Inferior parietal cortex (tissue), 1 donor: ENCODE measurements at regions not wholly inside any gene's neighbourhood (a gene's known extent, or its start where the extent isn't known, plus 50 kb on each side); places are given as distances from the start of the nearest gene placed in this dataset.
"Not testable (repeated sequence)": the region's sequence is repeated elsewhere in the genome, so short reads cannot be mapped to it uniquely, and the experiment has no call there.

ENCODE experiments used
- DNase-seq: peaks from one replicate; pipeline ENCODE4 v3.0.0-alpha.2; 2016; ENCODE audit errors: extremely low spot score

DNA sequence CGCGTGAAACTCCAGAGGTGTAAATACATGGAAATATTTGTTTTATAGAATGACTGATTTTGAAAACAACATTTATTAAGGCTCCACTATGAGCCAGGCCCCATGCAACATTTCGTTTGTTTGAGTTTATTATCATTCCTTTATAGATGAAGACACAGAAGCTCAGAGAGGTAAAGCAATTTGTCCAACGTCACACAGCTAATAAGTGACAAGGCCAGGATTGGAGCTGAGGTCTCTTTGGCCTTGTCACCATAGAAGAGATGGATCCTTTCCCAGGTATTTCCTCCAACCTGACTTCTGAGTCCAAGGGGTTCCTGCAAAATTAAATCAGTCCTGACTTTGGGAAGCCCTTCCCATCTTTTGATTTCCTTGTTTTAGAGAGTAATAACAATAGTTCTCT is 98.0 kb downstream of the SYF2 start:
- DNase-seq = no peak

DNA sequence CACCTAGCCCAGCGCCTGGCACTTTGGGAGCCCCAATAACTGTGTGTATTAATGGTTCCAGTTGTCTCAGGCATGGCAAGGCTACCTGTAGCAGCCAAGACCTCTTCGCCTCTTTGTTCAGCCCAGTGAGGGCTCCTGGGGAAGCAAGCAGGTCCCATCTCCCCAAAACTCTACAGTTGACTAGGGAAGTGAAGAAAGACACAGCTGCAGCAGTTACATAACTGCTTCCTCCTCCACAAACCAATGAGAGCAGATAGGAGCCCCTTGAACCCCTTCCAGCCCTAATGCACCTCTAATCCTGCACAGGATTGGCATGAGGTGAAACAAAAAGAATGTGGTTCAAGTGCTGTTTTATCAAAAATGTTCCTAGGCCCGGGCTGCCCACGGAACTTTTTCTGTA is 100.5 kb downstream of the SYF2 start:
- DNase-seq = no peak

DNA sequence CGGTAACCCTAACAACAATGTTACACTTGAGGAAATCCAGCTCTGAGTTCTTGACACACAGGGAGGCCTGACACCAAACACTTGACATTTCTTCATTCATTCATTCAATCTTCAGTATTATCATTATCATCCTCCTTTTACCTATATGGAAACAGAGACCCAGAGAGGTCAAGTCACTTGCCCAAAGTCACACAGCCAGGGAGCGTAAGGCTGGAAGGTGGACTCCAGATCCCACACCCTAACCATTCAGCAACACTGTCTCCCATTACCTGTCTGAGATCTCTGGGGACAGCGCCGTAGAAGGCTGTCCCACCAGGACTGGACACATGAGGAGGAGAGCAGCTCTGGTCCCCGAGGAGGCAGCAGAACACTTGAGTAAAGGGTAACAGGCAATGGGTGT is 101.4 kb downstream of the SYF2 start:
- no peak for DNase-seq

DNA sequence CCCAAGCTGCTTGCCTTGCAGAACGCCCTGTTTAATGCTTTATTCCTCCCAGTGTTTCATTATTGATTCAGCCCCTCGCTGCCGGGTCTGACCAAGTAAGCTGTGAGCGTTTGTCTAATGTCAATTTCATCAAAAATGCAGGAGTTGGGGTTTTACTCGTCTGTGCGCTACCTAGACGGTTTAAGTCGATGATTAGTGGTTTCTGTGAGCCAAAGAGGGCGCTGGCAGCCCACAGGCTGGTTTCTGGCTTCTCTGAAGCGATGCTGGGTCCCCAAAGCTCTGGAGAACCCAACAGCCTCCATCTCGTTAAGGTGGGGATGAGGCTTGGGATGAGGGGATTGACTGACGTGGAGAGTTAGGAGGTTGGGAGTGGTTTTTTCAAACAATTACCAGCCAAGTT is 102.9 kb downstream of the SYF2 start:
- DNase-seq = no peak

DNA sequence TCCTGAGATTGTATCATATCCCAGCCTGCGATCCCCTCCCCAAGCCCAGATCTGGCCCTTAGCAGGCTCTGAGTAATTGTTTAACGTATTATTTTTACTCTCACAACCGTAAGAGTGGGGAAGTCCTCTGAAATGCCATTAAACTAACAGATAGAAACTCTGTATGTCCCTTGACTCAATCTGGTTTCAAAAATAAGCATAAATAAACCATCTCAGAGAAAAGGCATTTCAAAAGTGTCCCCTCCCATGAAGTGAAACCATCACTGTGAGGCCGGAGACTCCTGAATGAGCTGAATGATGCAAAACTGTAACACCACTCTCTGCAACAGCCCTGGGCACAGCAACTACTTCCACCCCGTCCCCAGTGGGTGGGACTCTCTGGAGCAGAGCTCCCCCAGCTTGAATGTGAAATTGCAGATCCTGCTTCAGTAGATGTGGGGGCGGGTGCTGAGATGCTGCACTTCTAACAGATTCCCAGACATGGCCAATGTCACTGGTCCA is 104.1 kb downstream of the SYF2 start:
- no peak for DNase-seq

DNA sequence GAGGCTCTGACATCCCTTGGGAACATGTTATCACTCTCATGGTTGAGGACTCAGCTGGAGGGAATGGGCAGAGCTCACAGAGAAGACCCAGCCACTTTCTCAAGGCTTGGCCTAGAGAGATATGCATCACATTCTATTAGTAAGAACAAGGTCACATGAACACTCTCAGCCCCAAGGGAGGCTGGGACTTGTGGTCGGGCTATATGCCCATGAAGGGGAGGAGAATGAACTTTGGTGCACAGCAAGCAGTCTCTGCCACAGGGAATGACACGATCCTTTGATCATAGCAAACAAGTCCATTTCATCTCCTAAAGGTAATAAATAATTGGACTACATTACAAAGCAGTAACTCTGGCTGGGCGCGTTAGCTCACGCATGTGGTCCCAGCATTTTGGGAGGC is 105.7 kb downstream of the SYF2 start:
- DNase-seq = no peak

DNA sequence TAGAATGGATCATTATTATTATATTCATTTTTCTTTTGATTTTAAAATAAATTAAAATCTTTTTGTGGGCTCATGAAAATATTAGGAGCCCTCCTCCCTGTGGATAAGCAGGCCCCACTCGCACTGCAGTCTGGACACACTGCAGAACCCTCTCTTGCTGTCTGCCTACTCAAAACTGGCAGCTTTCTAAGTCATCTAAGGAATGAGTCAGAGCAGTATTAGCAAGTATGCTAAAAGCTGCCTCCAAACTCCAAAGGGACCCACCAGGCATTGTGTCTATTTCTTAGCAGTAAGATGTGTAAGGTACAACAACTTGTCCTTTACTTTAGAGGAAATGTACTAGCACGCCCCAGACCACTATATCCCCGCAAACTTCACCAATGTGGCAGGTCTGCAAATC is 108.8 kb downstream of the SYF2 start:
- DNase-seq = no peak

DNA sequence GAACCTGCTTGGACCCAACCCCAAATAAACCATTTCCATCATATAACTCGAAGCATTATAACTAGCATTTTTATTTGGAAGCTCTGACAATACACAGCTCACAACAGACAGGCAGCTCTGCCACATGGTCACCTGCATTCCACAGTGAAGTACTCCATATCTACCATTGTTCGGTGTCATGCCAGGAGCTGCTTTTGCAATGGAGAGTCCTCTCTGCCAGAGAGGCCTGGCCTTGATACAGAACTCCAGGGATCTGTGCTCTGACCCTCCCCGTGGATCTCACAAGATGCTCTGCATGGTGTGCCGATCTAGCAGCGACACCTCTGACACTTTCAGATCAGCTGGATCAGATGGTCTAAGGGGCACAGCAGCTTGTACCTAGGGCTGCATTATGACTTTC is 109.6 kb downstream of the SYF2 start:
- DNase-seq = no peak

DNA sequence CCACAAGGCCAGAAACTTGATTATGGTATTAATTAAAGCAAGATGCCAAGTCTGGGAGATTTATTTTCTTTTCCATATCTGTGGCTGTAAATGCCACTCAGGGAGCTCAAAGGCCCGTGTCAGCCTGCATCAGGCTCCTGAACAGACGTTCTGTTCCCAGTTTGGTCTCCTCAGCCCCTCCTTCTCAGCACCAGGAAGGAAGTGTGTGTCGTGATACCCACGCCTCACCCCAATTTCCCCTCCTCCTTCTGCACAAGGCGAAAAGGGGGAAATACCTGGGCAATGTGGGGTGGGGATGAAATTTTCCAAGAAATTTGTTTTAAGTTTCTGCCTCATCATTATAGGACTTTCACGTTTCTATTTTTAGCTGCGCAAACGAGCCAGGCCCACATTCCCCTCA is 112.0 kb downstream of the SYF2 start:
- DNase-seq = no peak

DNA sequence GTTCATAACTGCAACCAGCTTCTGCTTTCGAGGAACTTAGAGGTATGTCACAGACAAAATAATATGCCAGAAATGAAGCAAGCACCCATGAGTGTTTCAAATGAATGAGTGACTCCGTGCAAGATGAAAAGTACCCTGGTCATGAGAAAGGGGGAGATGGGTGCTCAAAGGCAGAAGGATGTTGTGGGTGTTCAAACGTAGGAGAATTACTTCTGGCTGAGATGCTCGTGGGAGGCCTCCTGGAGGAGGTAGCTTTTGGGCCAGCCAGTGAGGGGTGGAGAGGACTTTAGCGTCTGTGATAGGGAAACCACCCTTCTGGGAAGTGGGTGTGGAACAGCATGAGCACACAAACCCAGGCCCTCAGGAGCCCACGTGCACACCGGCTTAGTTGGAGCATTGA is 113.8 kb downstream of the SYF2 start:
- DNase-seq = no peak

DNA sequence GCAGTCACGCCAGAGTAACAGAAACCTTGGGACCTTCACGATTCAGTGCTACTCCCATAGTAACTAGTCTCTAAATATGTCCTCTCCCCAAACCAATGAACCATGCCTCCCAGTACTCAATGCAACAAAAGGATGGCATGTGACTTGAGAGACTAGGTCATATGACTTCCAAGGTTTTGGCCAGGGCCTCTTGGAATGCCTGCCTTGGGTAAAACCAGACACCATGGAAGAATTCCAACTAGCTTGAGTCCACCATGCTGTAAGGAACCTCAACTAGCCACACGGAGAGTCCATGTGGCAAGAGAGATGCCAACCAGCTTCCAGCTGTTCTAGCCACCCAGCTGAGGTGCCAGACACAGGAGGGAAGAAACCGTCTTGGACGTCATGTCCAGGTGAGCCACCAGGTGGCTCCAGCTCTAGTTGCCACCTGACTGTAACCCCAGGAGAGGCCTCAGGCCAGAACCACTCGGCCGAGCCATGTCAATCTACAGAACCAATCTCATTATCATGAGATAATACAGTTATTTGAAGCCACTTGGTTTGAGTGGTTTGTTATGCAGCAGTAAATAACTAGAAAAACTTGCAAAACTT is 115.0 kb downstream of the SYF2 start:
- no peak for DNase-seq

DNA sequence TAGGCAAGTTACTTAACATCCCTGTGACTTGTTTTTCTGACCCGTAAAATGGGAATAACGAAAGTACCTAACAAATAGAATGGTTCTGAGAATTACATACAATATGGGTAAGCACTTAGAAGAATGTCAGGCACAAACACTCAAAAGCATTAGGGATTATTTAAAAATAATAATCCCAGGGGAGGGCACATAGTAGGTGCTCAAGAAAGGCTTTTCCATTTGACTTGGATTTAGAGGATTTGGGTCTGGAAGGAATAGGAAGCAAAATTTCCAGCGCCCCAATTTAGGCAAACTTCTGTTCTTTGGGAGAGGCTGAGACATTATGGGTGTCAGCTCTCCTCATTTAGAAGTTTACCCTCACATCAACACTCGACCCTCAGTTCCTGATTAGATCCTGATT is 115.5 kb downstream of the SYF2 start:
- DNase-seq = no peak

DNA sequence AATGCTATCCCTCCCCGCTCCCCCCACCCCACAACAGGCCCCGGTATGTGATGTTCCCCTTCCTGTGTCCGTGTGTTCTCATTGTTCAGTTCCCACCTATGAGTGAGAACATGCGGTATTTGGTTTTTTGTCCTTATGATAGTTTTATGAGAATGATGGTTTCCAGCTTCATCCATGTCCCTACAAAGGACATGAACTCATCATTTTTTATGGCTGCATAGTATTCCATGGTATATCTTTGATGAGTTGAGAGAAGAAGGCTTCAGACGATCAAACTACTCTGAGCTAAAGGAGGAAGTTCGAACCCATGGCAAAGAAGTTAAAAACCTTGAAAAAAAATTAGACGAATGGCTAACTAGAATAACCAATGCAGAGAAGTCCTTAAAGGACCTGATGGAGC is 116.2 kb downstream of the SYF2 start:
- DNase-seq = not testable (repeated sequence)

DNA sequence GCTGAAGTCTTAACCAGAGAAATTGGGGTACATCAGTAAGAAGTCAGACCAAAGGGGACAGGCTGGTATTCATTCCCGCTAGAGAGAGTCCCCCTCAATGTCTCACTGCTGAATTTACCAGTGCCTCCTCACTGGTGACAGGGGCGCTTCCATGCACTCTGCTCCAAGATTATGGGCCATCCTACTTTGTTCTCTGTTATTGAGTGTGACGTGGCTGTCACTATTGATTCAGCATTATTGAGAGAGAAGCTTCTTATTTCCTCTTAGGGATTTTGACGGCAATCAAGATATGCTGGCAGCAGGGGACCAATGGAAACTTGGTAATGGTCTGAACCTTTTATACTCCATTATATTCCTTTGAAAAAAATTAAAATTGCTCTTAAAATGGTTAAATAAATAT is 118.6 kb downstream of the SYF2 start:
- no peak for DNase-seq

DNA sequence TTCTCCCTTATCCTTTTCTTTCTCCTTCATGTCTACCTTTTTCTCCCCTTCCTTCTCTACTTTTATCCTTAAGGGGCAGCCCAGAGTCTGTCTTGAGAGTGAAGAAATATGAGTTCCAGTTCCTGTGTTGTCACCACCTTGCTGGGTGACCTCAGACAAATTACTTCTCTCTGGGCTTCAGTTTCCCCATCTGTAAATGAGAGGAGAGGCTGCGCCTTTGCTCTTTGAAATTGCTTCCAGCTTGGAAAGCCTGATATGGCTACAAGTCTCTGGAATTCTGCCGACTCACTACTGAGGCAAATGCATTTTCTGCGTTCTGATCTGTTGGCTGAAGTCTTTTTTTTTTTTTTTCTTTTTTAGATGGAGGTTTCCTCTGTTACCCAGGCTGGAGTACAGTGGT is 119.2 kb downstream of the SYF2 start:
- no peak for DNase-seq

DNA sequence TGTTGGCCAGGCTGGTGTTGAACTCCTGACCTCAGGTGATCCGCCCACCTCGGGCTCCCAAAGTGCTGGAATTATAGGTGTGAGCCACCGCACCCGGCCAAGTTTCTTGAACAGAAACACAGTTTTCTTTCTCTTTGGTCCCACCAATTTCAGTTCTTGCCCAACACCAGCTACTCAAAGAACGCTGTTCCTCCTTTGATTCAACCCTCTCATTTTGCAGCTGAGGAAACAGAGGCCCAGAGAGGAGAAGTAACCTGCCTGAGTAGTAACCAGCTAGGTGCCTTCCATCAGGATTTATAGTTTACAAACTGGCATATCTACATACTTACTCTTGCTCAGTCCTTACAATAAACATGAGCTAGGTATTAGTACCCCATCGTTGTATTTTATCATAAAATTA is 119.9 kb downstream of the SYF2 start:
- no peak for DNase-seq

DNA sequence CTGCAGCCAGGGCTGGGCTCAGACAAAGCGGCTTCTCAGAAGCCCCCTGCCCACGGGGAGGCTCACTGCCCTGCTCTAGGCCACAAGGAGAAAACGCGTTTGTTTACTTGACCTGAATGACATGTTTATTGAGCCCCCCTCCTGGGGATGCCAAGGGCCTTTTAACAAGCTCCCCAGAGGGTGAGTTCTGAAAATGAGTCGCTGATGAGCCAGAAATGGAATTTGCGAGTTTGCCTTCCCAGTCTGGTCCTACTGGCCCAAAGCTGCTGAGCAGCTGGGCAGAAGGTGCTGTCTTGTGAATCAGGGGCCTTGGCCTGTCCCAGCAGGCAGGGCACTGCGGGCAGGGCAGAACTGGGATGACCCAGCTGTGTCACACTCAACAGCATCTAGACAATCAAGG is 120.6 kb downstream of the SYF2 start:
- DNase-seq = no peak

DNA sequence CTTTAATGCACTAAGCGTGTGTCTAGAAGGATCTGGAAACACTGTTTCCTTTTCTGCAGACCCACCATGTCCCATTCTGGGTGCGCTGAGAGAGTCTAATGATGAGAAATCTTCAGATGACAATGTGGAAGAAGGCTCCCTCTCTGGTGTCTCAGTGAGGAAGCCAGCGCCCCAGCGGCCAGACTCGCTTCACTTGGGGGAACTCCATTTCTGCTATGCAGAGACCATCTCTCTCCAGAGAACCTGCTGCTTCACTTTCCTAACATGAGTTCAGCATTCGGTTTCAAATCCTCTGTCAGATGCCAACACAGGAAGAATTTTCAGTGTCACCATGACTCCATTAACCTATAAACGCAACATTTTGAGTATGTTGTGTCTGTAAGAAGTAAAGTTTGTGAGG is 121.8 kb downstream of the SYF2 start:
- no peak for DNase-seq

DNA sequence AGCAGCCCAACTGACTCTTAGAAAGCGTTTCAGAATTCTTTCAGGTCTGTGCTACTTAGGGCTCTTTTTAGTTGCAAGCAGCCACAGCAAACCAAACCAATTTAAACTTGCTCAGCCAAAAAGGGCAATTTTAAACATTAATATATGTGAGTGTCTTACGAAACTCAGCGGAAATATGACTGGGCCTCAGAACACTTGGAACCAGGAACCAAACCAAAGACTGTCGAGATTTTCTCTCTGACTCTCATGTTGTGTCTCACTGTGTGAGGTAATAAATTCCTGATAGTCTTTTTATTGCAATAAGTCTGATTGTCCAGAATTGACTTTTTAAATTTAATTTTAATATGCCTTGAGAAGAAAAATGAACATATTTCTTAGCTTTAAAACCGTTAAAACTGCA is 122.3 kb downstream of the SYF2 start:
- DNase-seq = no peak

DNA sequence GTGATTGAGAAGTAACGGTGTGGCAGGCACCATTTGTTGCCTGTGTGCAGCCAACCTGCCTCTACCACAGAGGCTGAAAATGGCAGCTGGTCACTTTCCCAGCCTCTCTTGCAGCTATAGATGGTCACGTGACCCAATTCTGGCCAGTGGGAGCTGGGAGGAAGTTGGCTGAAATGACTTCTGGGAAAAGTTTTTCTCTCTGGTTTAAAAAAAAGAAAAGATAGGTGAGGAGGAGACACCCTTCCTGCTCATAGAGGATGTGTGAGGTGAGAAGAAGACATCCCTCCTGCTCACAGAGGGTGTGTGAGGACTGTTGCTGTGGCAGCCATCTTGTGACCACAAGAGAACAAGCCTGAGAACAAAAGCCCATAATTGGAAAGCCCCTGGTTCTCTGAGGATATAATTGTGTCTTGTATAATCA is 122.8 kb downstream of the SYF2 start:
- DNase-seq = no peak

DNA sequence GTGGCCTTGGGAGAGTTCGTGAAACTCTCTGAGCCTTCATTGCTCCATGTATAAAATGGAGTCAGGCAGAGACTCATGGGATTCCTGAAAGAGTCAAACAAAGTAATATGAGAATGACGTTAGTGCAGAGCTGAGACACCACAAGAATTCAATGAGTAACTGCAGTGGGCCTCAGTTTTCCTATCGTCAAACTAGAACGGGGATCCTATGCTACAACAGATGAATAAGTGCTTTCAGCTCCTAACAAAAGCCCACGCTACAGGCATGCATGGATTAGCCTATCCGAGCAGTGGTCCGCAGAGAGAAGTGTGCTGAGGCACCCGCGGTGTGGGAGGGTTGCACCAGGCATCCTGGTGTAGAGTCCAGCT is 124.7 kb downstream of the SYF2 start:
- no peak for DNase-seq

DNA sequence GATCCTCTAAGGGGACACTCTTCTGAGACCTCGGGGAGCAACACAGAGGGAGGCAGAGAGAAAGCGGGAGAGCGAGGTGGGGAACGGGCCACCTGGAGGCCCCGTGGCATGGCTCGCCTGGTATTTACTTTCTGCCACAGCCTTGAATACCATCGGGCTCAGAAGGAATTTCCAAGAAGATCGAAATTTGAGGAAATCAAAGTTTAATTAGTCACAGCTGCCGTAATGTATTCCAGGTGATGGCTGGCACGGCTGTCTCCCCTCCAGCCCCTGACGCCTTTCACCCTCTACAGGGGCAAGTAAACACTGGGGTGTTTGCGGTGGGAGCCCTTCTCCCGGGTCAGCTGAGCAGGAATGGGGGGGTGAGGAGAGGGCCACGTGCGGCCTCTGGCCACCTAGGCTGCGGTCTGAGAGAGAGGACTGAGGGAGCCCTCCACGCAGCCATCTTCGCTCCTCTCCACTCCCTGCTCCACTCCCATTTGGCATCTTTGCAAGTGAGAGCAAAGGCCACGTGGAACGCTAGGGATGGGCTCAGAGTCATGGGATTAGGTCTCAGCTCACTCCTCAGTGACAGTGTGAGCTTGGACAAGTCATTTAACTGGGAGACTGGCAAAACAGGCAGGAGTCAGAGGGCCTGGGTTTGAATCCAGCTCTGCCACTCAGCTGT is 125.2 kb downstream of the SYF2 start:
- no peak for DNase-seq

DNA sequence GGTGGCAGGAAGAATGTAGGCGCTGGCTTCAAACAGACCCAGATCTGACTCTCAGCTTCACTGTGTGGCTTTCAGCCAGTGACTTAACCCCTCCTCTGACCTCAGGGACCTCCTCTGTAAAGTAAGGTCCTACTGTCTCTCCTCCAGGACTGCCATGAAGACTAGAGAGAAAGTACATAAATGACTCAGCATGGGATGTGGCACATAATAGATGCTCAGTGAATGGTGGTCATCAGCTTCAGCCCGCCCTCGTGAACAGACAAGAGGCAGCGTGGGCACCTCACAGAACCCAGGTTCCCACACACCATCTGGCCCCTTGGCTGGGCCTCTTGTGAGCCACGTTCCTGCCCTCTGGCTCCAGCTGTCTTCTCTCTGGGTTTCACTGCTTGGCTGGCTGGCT is 126.0 kb downstream of the SYF2 start:
- DNase-seq = no peak

DNA sequence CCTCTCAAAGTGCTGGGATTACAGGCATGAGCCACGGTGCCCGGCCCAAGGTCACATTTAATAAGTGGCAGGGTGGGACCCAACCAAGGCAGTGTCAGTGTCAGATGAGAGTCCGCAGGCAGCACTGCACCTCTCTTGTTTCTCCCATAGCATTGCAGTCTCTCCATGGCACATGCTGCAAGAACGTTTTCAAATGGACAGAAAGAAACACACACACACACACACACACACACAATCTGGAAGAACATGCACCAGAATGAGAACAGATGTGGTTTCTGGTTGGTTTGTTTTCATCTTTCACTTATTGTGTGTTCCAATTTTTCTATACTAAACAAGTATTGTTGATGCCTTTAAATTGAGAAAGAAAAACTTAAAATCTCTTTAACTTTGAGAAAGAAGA is 126.5 kb downstream of the SYF2 start:
- no peak for DNase-seq
